Muscle of leg (tissue), 3 donors: ENCODE measurements at regions not wholly inside any gene's neighbourhood (a gene's known extent, or its start where the extent isn't known, plus 50 kb on each side); places are given as distances from the start of the nearest gene placed in this dataset.
"Not testable (repeated sequence)": the region's sequence is repeated elsewhere in the genome, so short reads cannot be mapped to it uniquely, and the experiment has no call there.

Experiments
- DNase-seq: peaks from one replicate; pipeline ENCODE4 v3.0.0; 2013
- H3K27ac ChIP-seq: one replicate; pipeline ENCODE4 v1.5.1; 2013; ENCODE audit warnings: mild to moderate bottlenecking, low read length, control low read depth
- H3K27me3 ChIP-seq: one replicate; pipeline ENCODE4 v1.6.1; 2013; ENCODE audit warnings: low read length; ENCODE audit not compliant: control insufficient read depth, insufficient read depth
- H3K36me3 ChIP-seq: one replicate; pipeline ENCODE4 v1.6.1; 2013; ENCODE audit warnings: low read length; ENCODE audit not compliant: control insufficient read depth, insufficient read depth
- H3K4me1 ChIP-seq: one replicate; pipeline ENCODE4 v1.6.1; 2013; ENCODE audit warnings: low read length; ENCODE audit not compliant: control insufficient read depth, insufficient read depth
- H3K4me3 ChIP-seq: one replicate; pipeline ENCODE4 v1.5.1; 2013; ENCODE audit warnings: low read length, control low read depth
- H3K9me3 ChIP-seq: replicated peaks from 2 replicates; pipeline ENCODE4 v1.6.1; 2013; ENCODE audit warnings: low read depth, low read length; ENCODE audit not compliant: control insufficient read depth
- WGBS: methylation state at CpG from one replicate; pipeline ENCODE4 v1.1.5; 2013; ENCODE audit warnings: missing lambda C conversion rate; ENCODE audit not compliant: insufficient coverage; 5-methylcytosine and 5-hydroxymethylcytosine counted together

DNA sequence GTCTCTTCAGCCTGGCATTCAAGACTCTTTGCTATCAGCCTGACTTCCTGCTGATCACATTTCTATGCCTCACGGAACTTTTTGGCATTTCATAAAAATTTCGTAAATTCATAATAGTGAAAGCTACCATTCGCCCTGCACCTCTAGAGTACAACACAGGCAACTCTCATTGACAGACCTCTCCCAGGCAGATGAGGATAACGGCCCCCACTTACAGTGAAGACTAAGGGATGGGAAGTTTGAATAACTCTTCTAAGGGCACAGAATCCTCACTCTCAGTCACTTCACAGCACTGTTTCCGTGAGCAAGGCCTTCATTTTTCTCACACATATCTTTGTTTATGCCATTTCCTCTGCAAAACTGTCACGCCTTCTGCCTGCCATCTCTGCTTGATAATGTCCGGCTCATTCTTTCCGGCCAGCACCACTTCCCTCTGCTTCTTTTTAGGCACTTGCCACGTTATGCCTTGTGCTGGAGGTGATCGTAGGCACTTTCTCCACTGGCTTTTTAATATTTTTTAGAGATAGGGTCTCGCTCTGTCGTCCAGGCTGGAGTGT, 224.1 kb upstream of the HES1 start:
- H3K36me3 ChIP-seq: no peaks in the 10 kb centered on the region
- H3K4me3 ChIP-seq: no peak overlapping the region
- no peaks in the 10 kb centered on the region for H3K27me3 ChIP-seq
- peaks cover 8% of the 10 kb centered on the region for H3K9me3 ChIP-seq
- no peak for DNase-seq
- peaks cover 7% of the 10 kb centered on the region for H3K4me1 ChIP-seq
- 92% methylated on average over 6 of the region's 12 CpGs for WGBS
- no peak overlapping the region for H3K27ac ChIP-seq

DNA sequence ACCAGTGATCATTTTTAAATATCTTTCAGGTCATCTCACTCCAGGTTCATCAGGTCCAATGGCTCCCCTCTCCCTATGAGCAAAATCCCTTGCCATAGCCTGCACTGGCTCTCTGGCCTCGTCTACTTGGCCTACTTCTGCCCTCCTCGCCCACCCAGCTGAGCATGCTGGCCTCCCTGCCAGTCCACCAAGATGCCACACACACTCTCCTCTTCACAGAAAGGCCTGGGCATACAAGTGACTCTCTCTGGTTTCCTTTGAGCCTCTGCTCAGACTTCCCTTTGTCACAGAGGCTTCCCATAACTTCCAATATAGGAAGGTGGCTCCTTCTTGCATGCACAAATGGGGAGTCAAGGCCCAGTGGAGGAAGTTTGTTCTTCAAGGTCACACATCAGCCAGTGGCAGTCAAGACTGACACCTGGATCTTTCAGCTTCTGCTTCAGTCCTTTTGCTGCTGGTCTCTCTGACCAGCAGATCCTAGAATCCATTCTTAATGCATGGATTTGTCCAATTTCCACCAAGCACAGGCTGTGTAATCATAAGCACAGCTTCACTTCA, 223.2 kb upstream of the HES1 start:
- WGBS: 100% methylated on average over 2 of the region's 2 CpGs
- H3K4me1 ChIP-seq: peaks cover 7% of the 10 kb centered on the region
- no peak overlapping the region for H3K4me3 ChIP-seq
- H3K27me3 ChIP-seq: no peaks in the 10 kb centered on the region
- no peak for DNase-seq
- peaks cover 8% of the 10 kb centered on the region for H3K9me3 ChIP-seq
- H3K27ac ChIP-seq: no peak overlapping the region
- H3K36me3 ChIP-seq: no peaks in the 10 kb centered on the region

DNA sequence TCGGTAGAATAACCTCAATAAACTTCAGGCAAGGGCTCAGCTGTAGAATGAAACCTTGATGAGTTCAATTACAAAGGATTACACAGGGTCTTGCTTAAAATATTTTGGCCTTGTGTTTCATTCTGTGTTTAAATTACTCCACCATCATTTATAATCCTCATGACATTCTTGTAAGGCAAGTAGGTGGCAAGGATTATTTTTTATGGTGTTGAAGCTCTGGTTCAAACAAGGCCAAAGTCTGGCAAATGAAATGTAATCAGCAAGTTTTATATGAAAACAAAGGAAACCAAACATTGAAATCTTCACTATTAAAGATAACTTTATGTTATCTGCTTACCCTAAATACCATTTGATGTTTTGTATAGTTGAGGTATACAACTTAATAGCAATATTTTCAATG, 221.3 kb upstream of the HES1 start:
- no CpG with 5 or more reads among the region's 1 CpG for WGBS
- H3K9me3 ChIP-seq: no peaks in the 10 kb centered on the region
- no peaks in the 10 kb centered on the region for H3K36me3 ChIP-seq
- no peak overlapping the region for H3K4me3 ChIP-seq
- H3K27me3 ChIP-seq: peaks cover 2% of the 10 kb centered on the region
- peaks cover 7% of the 10 kb centered on the region for H3K4me1 ChIP-seq
- DNase-seq: no peak
- H3K27ac ChIP-seq: no peak overlapping the region

DNA sequence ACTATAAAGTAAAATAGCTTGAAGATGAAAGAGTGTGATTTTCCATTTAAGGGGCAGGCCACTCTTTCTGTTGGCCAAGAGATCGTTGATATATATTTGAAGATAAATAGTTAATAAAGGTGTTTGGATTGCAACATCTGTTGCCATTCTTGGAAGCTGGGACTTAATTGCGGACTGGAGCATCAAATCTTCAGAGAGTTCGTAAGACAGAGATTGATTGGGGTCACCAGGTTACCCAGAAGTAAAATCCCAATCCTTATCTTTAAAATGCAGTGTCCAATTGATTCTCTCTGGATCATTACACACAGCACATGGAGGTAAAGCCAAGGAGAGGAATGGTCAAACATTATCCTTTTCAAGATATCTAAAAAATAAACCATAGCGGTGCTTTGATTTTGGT, 220.8 kb upstream of the HES1 start:
- Histone ChIP-seq H3K27me3 (peaks cover 2% of the 10 kb centered on the region), H3K36me3 (no peaks in the 10 kb centered on the region), H3K4me1 (peaks cover 7% of the 10 kb centered on the region), H3K4me3 (no peak overlapping the region), H3K27ac (no peak overlapping the region), H3K9me3 (no peaks in the 10 kb centered on the region)
- DNase-seq: no peak
- 50% methylated on average over 1 of the region's 4 CpGs for WGBS

DNA sequence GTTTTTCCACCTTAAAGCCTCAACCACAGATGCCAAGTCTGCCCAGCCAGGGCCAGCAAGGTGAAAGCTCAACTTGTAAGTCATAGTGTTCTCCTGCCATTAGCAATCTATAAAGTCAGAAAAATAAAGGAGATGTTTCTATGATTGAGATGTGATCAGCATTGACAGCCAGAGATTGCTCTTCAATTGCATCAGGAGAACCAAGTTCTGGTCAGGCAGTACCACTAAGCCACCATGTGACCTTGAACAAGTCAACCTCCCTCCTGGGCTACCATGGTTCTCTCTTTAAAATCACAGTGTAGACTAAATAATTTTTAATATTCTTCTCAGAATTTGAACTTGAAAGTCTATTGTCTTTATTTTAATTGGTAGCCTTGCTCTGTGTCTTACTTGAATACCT, 220.3 kb upstream of the HES1 start:
- Histone ChIP-seq H3K27ac (no peak overlapping the region), H3K36me3 (no peaks in the 10 kb centered on the region)
- DNase-seq: no peak

DNA sequence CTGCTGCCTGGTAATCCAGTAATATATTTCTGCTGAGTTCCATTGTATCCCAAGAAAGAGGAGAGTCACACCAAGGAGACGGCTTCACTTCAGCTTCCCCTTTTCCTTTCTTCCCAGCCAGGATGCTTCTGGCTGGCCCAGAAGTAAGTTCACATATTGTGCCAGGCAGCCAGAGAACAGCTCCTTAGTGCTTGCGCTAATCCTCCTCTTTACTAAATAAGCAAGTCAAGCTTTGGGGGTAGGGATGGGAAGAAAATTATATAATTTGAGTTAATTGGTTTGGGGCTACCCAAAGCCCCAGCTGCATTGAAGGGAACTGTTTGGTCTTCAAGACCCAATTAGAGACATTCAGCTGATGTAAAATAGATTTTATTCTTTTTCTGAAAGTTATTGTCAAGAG, 218.8 kb upstream of the HES1 start:
- H3K4me1 ChIP-seq: no peaks in the 10 kb centered on the region
- WGBS: no CpG with 5 or more reads among the region's 2 CpGs
- peaks cover 2% of the 10 kb centered on the region for H3K27me3 ChIP-seq
- no peak overlapping the region for H3K27ac ChIP-seq
- H3K36me3 ChIP-seq: no peaks in the 10 kb centered on the region
- peaks cover 2% of the 10 kb centered on the region for H3K9me3 ChIP-seq
- DNase-seq: no peak
- H3K4me3 ChIP-seq: no peak overlapping the region

More for the DNA sequence above, 220.3 kb upstream of the HES1 start:
- H3K27me3 ChIP-seq: peaks cover 2% of the 10 kb centered on the region
- H3K4me3 ChIP-seq: no peak overlapping the region
- no peaks in the 10 kb centered on the region for H3K9me3 ChIP-seq
- peaks cover 7% of the 10 kb centered on the region for H3K4me1 ChIP-seq

DNA sequence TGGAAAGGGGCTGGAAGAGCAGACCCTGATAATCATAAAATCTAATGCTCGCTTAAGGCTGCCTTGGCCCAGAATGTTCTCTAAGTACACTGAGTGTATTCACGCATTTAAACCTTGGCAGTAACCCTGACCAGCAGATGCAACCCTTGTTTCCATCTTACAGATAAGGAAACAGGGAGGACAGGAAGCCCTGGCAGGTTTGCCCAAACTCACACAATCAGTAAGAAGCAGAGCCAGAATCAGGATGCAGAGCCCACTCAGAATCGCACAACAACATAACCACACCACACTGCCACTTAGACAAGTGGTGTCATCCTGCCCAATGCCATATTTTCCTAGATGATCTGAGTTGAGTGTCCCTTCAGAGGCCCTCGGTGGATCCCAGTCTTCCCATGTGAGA, 214.5 kb upstream of the HES1 start:
- no peak for DNase-seq
- no peaks in the 10 kb centered on the region for H3K4me1 ChIP-seq
- no peak overlapping the region for H3K27ac ChIP-seq
- no peaks in the 10 kb centered on the region for H3K36me3 ChIP-seq
- H3K27me3 ChIP-seq: peaks cover 2% of the 10 kb centered on the region
- no peak overlapping the region for H3K4me3 ChIP-seq
- peaks cover 20% of the 10 kb centered on the region for H3K9me3 ChIP-seq
- 94% methylated on average over 2 of the region's 4 CpGs for WGBS

DNA sequence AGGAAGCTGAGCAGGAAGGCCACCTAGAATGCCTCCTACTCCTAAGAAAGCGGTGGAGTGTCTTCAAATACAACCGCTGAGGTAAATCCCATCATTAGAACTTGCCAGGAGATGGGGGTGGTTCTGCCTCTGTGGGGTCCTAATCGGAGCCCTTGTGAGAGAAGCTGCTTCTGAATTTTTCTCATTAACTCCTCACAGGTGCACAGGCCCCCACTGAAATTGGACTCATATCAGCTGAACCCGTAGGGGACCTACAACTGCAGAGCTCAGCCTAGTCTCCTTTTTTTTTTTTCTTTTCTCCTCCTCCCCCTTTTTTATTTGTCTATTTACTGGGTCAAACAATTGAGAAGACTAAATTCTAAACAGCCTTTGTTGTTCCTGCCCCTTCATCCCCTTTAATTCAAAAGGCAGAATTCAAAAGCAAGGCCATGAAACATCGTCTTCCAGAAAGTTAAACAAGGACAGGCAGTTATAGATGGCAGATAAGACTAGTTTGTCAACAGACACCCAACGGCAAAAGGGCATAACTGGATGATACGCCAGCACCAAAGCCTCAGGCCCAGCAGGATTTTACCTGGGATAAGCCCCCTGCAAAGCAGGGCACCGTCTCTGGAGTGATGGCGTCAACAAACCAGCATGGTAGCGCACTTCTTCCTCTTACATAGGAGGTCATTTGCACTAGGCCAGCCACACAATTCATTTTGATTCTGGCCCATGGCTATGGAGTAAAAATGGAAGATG, 213.7 kb upstream of the HES1 start:
- no peaks in the 10 kb centered on the region for H3K36me3 ChIP-seq
- no peaks in the 10 kb centered on the region for H3K4me1 ChIP-seq
- peaks cover 2% of the 10 kb centered on the region for H3K27me3 ChIP-seq
- WGBS: 94% methylated on average over 5 of the region's 10 CpGs
- H3K9me3 ChIP-seq: peaks cover 20% of the 10 kb centered on the region
- no peak overlapping the region for H3K4me3 ChIP-seq
- DNase-seq: no peak
- H3K27ac ChIP-seq: no peak overlapping the region

DNA sequence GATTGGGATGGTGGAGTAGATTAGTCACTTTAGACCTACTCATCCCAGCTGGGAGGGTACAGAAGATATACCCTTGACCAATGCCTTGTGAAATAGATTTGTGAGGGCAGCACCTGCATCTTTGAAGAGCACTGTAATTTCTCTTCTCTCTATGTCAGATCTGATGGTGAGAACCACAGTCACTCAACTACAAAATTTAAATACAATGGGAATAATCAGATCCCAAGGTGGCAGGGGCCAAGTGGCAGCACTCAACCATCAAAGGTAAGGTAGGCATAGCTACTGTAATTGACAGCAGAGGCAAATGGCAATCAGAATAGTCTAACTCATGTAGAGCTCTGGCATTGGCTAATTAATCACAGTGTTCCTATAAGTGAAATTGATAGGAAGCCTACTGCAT, 212.0 kb upstream of the HES1 start:
- H3K4me1 ChIP-seq: not testable (repeated sequence)
- H3K9me3 ChIP-seq: peaks cover 20% of the 10 kb centered on the region

DNA sequence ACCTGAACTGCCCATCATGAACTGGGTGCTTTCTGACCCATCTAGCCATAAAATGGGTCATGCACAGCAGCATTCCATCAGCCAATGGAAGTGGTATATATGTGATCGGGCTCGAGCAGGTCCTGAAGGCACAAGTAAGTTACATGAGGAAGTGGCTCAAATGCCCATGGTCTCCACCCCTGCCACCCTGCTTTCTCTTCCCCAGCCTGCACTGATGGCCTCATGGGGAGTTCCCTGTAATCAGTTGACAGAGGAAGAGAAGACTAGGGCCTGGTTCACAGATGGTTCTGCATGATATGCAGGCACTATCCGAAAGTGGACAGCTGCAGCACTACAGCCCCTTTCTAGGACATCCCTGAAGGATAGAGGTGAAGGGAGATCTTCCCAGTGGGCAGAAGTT, 209.9 kb upstream of the HES1 start:
- H3K4me1 ChIP-seq, H3K27ac ChIP-seq, H3K36me3 ChIP-seq, H3K27me3 ChIP-seq, DNase-seq, H3K4me3 ChIP-seq: not testable (repeated sequence)
- WGBS: no CpG with 5 or more reads among the region's 3 CpGs
- peaks cover 18% of the 10 kb centered on the region for H3K9me3 ChIP-seq

More for the DNA sequence above, 212.0 kb upstream of the HES1 start:
- DNase-seq, H3K4me3 ChIP-seq, H3K27me3 ChIP-seq, H3K27ac ChIP-seq, H3K36me3 ChIP-seq: not testable (repeated sequence)
